ENCODE measurements at regions not wholly inside any gene's neighbourhood (a gene's known extent, or its start where the extent isn't known, plus 50 kb on each side); places are given as distances from the start of the nearest gene placed in this dataset.

DNA sequence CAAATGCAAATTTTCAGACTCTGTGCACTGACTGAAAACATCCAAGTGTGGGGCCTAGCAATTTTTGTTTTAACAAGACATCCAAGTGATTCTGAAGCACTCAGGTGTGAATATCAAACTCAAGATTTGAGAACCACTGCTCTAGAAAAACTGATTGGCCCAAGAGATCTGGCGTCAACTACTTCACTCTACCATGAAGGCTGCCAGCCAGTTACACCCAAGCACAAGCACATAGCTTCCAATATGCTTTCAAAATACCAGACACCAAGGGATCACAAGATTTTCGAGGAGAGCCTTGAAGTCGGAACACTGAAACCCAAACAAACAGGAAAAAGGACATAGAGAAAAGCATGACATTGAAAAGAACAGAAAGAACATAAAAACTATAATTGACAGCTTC is 140.2 kb downstream of the PTCHD4 start:
- Histone ChIP-seq H3K9me3 (ENCODE audit: control insufficient read depth in 1 of 2, insufficient read depth in 1 of 2, low read length in 2 of 2) (no peaks in the 10 kb centered on the region), H3K27ac (ENCODE audit: low read depth in 1 of 2, low read length in 2 of 2) (no peak overlapping the region), H3K4me1 (ENCODE audit: insufficient read depth, low read length) (no peaks in the 10 kb centered on the region), H3K4me3 (ENCODE audit: low read length) (no peak overlapping the region), H3K36me3 (ENCODE audit: insufficient read depth, low read length) (no peaks in the 10 kb centered on the region), H3K27me3 (ENCODE audit: control insufficient read depth in 1 of 2, insufficient read depth in 2 of 2, low read length in 2 of 2) (no peaks in the 10 kb centered on the region)
- no peak overlapping the region for H3K27ac Mint-ChIP-seq
- DNase-seq = no peak
- H3K4me3 Mint-ChIP-seq = no peak overlapping the region
- H3K9me3 Mint-ChIP-seq = no peaks in the 10 kb centered on the region
- no peak for TF ChIP-seq CTCF (IDR thresholded peaks at IDR 0.05)
- no peaks in the 10 kb centered on the region for H3K27me3 Mint-ChIP-seq
- POLR2A ChIA-PET = no interaction called here
- CTCF ChIA-PET = no interaction called here
- ATAC-seq (ENCODE audit: poor library complexity) = no peak
- H3K36me3 Mint-ChIP-seq (ENCODE audit: low read depth) = no peaks in the 10 kb centered on the region
- H3K4me1 Mint-ChIP-seq (ENCODE audit: low read depth) = no peaks in the 10 kb centered on the region
- intact Hi-C loops (cut with DNase I, micrococcal nuclease) = no loop called here

DNA sequence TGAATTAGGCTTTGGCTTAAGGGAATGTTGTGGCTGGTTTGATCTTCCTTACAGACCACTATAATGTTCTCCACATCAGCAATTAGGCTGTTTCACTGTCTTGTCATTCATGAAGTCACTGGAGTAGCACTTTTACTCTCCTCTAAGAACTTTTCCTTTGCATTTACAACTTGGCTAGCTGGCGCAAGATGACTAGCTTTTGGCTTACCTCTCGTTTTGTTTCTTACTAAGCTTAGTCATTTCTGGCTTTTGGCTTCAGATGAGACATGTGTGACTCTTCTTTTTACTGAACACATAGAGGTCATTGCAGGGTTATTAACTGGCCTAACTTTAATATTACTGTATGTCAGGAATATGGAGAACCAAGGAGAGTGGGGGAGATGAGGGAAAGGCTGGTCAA is 143.2 kb downstream of the PTCHD4 start:
- H3K27me3 ChIP-seq (ENCODE audit: control insufficient read depth in 1 of 2, insufficient read depth in 2 of 2, low read length in 2 of 2) = no peaks in the 10 kb centered on the region
- no peaks in the 10 kb centered on the region for H3K27me3 Mint-ChIP-seq
- ChIA-PET POLR2A (no interaction called here), CTCF (no interaction called here)
- H3K4me1 ChIP-seq (ENCODE audit: insufficient read depth, low read length) = no peaks in the 10 kb centered on the region
- H3K4me1 Mint-ChIP-seq (ENCODE audit: low read depth) = no peaks in the 10 kb centered on the region
- H3K9me3 ChIP-seq (ENCODE audit: control insufficient read depth in 1 of 2, insufficient read depth in 1 of 2, low read length in 2 of 2) = peaks cover 0 to 4% of the 10 kb centered on the region in 2 experiments
- H3K9me3 Mint-ChIP-seq = no peaks in the 10 kb centered on the region
- H3K27ac ChIP-seq (ENCODE audit: low read depth in 1 of 2, low read length in 2 of 2) = no peak overlapping the region
- H3K36me3 ChIP-seq (ENCODE audit: insufficient read depth, low read length) = no peaks in the 10 kb centered on the region
- DNase-seq = no peak
- no peak overlapping the region for H3K4me3 Mint-ChIP-seq
- intact Hi-C loops (cut with DNase I, micrococcal nuclease) = no loop called here
- H3K27ac Mint-ChIP-seq = no peak overlapping the region
- H3K36me3 Mint-ChIP-seq (ENCODE audit: low read depth) = no peaks in the 10 kb centered on the region
- no peak overlapping the region for H3K4me3 ChIP-seq (ENCODE audit: low read length)
- no peak for ATAC-seq (ENCODE audit: poor library complexity)
- no peak for TF ChIP-seq CTCF (IDR thresholded peaks at IDR 0.05)

DNA sequence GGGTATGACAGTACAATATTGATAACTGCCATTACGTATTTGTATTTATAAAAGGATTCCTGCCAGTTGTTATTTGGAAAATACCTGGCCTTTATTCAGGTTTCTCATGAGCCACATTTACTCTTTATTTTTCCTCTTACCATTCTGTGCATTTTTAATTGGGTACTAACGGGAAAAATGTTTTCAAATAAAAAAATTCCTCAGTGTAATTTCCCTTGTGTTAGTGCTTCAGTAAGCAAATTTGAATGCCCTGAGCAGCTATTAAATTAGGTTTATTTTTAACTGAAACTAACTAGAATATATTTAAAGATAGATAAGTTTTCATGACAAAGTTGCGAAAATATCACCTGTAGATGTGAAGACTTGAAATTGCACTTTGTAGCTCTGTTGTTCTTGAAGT is 146.0 kb downstream of the PTCHD4 start:
- H3K4me3 ChIP-seq (ENCODE audit: low read length) = no peak overlapping the region
- H3K9me3 ChIP-seq (ENCODE audit: control insufficient read depth in 1 of 2, insufficient read depth in 1 of 2, low read length in 2 of 2) = peaks cover 0 to 4% of the 10 kb centered on the region in 2 experiments
- no peak overlapping the region for H3K27ac Mint-ChIP-seq
- no peak overlapping the region for H3K27ac ChIP-seq (ENCODE audit: low read depth in 1 of 2, low read length in 2 of 2)
- H3K36me3 ChIP-seq (ENCODE audit: insufficient read depth, low read length) = no peaks in the 10 kb centered on the region
- no peaks in the 10 kb centered on the region for H3K27me3 ChIP-seq (ENCODE audit: control insufficient read depth in 1 of 2, insufficient read depth in 2 of 2, low read length in 2 of 2)
- no peaks in the 10 kb centered on the region for H3K36me3 Mint-ChIP-seq (ENCODE audit: low read depth)
- no peak for TF ChIP-seq CTCF (IDR thresholded peaks at IDR 0.05)
- H3K4me1 Mint-ChIP-seq (ENCODE audit: low read depth) = no peaks in the 10 kb centered on the region
- ATAC-seq (ENCODE audit: poor library complexity) (no peak), DNase-seq (no peak)
- CTCF ChIA-PET = no interaction called here
- no peaks in the 10 kb centered on the region for H3K4me1 ChIP-seq (ENCODE audit: insufficient read depth, low read length)
- H3K9me3 Mint-ChIP-seq = no peaks in the 10 kb centered on the region
- no peaks in the 10 kb centered on the region for H3K27me3 Mint-ChIP-seq
- POLR2A ChIA-PET = no interaction called here
- intact Hi-C loops (cut with DNase I, micrococcal nuclease) = no loop called here
- no peak overlapping the region for H3K4me3 Mint-ChIP-seq

Data from CD4-positive, alpha-beta T cell (primary cell).